WTC11 (cell line): ENCODE measurements at regions not wholly inside any gene's neighbourhood (a gene's known extent, or its start where the extent isn't known, plus 50 kb on each side); places are given as distances from the start of the nearest gene placed in this dataset.

Source experiments
- ATAC-seq: fragments of 200-7000 bp; cut with Tn5 transposase; 2 replicates; pipeline ENCODE4 v1.10.0; 2021; ENCODE audit warnings: mild to moderate bottlenecking, moderate library complexity
- CTCF ChIA-PET: fragments of 300-600 bp; sonication (Branson Sonifier 250); formaldehyde crosslinking; loops from one replicate; lab custom pipeline; 2021; ENCODE audit warnings: antibody characterized with exemption; lab: Charles Lee
- POLR2A ChIA-PET: fragments of 350-600 bp; sonication (Branson Sonifier 250); formaldehyde crosslinking; loops from one replicate; lab custom pipeline; 2021; ENCODE audit warnings: antibody characterized with exemption; lab: Charles Lee
- DNase-seq: peaks from one replicate; pipeline ENCODE4 v3.0.0; 2021; ENCODE audit warnings: low spot score
- H3K27ac Mint-ChIP-seq: 2 replicates; pipeline ENCODE4 v1.8.0; 2021; ENCODE audit warnings: mixed read lengths
- H3K27me3 Mint-ChIP-seq: 2 replicates; pipeline ENCODE4 v1.8.0; 2021; ENCODE audit warnings: low read depth, mild to moderate bottlenecking, moderate library complexity, mixed read lengths
- H3K36me3 Mint-ChIP-seq: 2 replicates; pipeline ENCODE4 v1.8.0; 2021; ENCODE audit warnings: mixed read lengths
- H3K4me1 Mint-ChIP-seq: 2 replicates; pipeline ENCODE4 v1.8.0; 2022; ENCODE audit warnings: mixed read lengths
- H3K4me3 Mint-ChIP-seq: 2 replicates; pipeline ENCODE4 v1.8.0; 2021; ENCODE audit warnings: mild to moderate bottlenecking, moderate library complexity, mixed read lengths
- H3K9me3 Mint-ChIP-seq: 2 replicates; pipeline ENCODE4 v1.8.0; 2021; ENCODE audit warnings: mixed read lengths
- AR ChIP-seq: fragments of 250-450 bp; sonication (Bioruptor Pico); IDR thresholded peaks from 2 replicates; pipeline ENCODE4 v1.9.0; 2021; ENCODE audit warnings: mild to moderate bottlenecking
- E2F5 ChIP-seq: sonication (generic); formaldehyde crosslinking; IDR thresholded peaks from 2 replicates; pipeline ENCODE4 v1.8.1; 2022; ENCODE audit warnings: mild to moderate bottlenecking, moderate library complexity, missing genetic modification reagents
- ELF4 ChIP-seq: sonication (generic); formaldehyde crosslinking; IDR thresholded peaks from 2 replicates; pipeline ENCODE4 v1.8.1; 2022; ENCODE audit warnings: low read depth, mild to moderate bottlenecking, moderate library complexity, missing genetic modification reagents
- FOXJ3 ChIP-seq: sonication (generic); formaldehyde crosslinking; IDR thresholded peaks from 2 replicates; pipeline ENCODE4 v1.9.0; 2021; ENCODE audit warnings: missing genetic modification reagents, mild to moderate bottlenecking, borderline replicate concordance
- FOXK1 ChIP-seq: sonication (generic); formaldehyde crosslinking; IDR thresholded peaks from 2 replicates; pipeline ENCODE4 v1.8.0; 2022; ENCODE audit warnings: mild to moderate bottlenecking, moderate library complexity, missing genetic modification reagents
- FOXP4 ChIP-seq: sonication (generic); formaldehyde crosslinking; IDR thresholded peaks from 2 replicates; pipeline ENCODE4 v1.8.0; 2022; ENCODE audit warnings: mild to moderate bottlenecking, missing genetic modification reagents
- HMGXB4 ChIP-seq: sonication (generic); formaldehyde crosslinking; IDR thresholded peaks from 2 replicates; pipeline ENCODE4 v1.8.1; 2023; ENCODE audit warnings: mild to moderate bottlenecking, moderate library complexity, missing genetic modification reagents
- IRF1 ChIP-seq: sonication (generic); formaldehyde crosslinking; IDR thresholded peaks from 2 replicates; pipeline ENCODE4 v1.8.0; 2023; ENCODE audit warnings: missing genetic modification reagents
- MAX ChIP-seq: sonication (generic); formaldehyde crosslinking; IDR thresholded peaks from 2 replicates; pipeline ENCODE4 v1.8.0; 2022; ENCODE audit warnings: mild to moderate bottlenecking, missing genetic modification reagents
- PRDM15 ChIP-seq: sonication (generic); formaldehyde crosslinking; IDR thresholded peaks from 2 replicates; pipeline ENCODE4 v1.8.0; 2022; ENCODE audit warnings: missing genetic modification reagents
- RELA ChIP-seq: sonication (generic); formaldehyde crosslinking; IDR thresholded peaks from 2 replicates; pipeline ENCODE4 v1.8.1; 2022; ENCODE audit warnings: missing genetic modification reagents, mild to moderate bottlenecking, borderline replicate concordance
- SMAD3 ChIP-seq: sonication (generic); formaldehyde crosslinking; IDR thresholded peaks from 2 replicates; pipeline ENCODE4 v1.8.0; 2022; ENCODE audit warnings: missing genetic modification reagents, mild to moderate bottlenecking, borderline replicate concordance
- TEAD4 ChIP-seq: sonication (generic); formaldehyde crosslinking; IDR thresholded peaks from 2 replicates; pipeline ENCODE4 v1.8.0; 2022; ENCODE audit warnings: mild to moderate bottlenecking, missing genetic modification reagents
- USF1 ChIP-seq: sonication (generic); formaldehyde crosslinking; IDR thresholded peaks from 2 replicates; pipeline ENCODE4 v1.8.0; 2022; ENCODE audit warnings: mild to moderate bottlenecking, missing genetic modification reagents
- ZBTB21 ChIP-seq: sonication (generic); formaldehyde crosslinking; IDR thresholded peaks from 2 replicates; pipeline ENCODE4 v1.8.1; 2023; ENCODE audit warnings: mild to moderate bottlenecking, missing genetic modification reagents, borderline replicate concordance
- ZNF138 ChIP-seq: sonication (generic); formaldehyde crosslinking; conservative IDR thresholded peaks from 2 replicates; pipeline ENCODE4 v1.8.1; 2022; ENCODE audit warnings: mild to moderate bottlenecking, moderate library complexity, missing genetic modification reagents
- ZNF512 ChIP-seq: sonication (generic); formaldehyde crosslinking; IDR thresholded peaks from 2 replicates; pipeline ENCODE4 v1.8.1; 2022; ENCODE audit warnings: missing genetic modification reagents, borderline replicate concordance
- ZSCAN18 ChIP-seq: fragments of 250-450 bp; sonication (Bioruptor Pico); IDR thresholded peaks from 2 replicates; pipeline ENCODE4 v2.1.2; 2022; ENCODE audit warnings: mild to moderate bottlenecking, moderate library complexity

- Mint-ChIP-seq H3K36me3 (no peaks in the 10 kb centered on the region), H3K27me3 (no peaks in the 10 kb centered on the region), H3K9me3 (no peaks in the 10 kb centered on the region)
- CTCF ChIA-PET = interaction anchor here (0.9 to 1.5 kb wide), 2 partner anchors 11 to 420 kb away, joined by 3 to 5 read pairs; no protein-coding TSS in a partner anchor
- TF ChIP-seq FOXK1 (CRISPR knock-in tag) = no peak
- TF ChIP-seq FOXP4 (CRISPR knock-in tag) = no peak
- TF ChIP-seq ZNF512 (CRISPR knock-in tag) = no peak
- TF ChIP-seq, all 79 proteins: peak for 0
- Mint-ChIP-seq H3K4me1 (no peaks in the 10 kb centered on the region), H3K27ac (peak overlapping the region; percentile 55; the same call in 1 of the 2 replicates), H3K4me3 (no peak overlapping the region)
- no peak for ATAC-seq
- no peak for DNase-seq
- POLR2A ChIA-PET = no interaction called here
Measured at GRCh38 chr7:13106513-13106912, 419.1 kb downstream of the ARL4A start.

GRCh38 chr7:13107291-13107690 lies 419.9 kb downstream of the ARL4A start:
- Mint-ChIP-seq H3K27ac (no peak overlapping the region), H3K4me3 (no peak overlapping the region), H3K36me3 (no peaks in the 10 kb centered on the region), H3K9me3 (no peaks in the 10 kb centered on the region), H3K4me1 (no peaks in the 10 kb centered on the region), H3K27me3 (no peaks in the 10 kb centered on the region)
- no peak for DNase-seq
- CTCF ChIA-PET = interaction anchor here (1.5 kb wide), 1 partner anchor 421 kb away, joined by 5 read pairs; no protein-coding TSS in a partner anchor
- no peak for ATAC-seq
- POLR2A ChIA-PET = no interaction called here
- no peak for TF ChIP-seq MAX (CRISPR knock-in tag)
- no peak for TF ChIP-seq ZNF138 (CRISPR knock-in tag)
- no peak for TF ChIP-seq TEAD4
- TF ChIP-seq SMAD3 (CRISPR knock-in tag) = no peak
- TF ChIP-seq RELA = no peak
- TF ChIP-seq IRF1 (CRISPR knock-in tag) = no peak
- TF ChIP-seq ELF4 = no peak
- no peak for TF ChIP-seq PRDM15 (CRISPR knock-in tag)
- TF ChIP-seq ZSCAN18 (CRISPR knock-in tag) = no peak
- TF ChIP-seq HMGXB4 (CRISPR knock-in tag) = no peak
- TF ChIP-seq ZBTB21 (CRISPR knock-in tag) = no peak
- TF ChIP-seq AR = no peak
- TF ChIP-seq USF1 = no peak
- TF ChIP-seq FOXJ3 (CRISPR knock-in tag) = no peak
- TF ChIP-seq E2F5 (CRISPR knock-in tag) = no peak
